ENCODE measurements at regions not wholly inside any gene's neighbourhood (a gene's known extent, or its start where the extent isn't known, plus 50 kb on each side); places are given as distances from the start of the nearest gene placed in this dataset.

- TF ChIP-seq CTCF (optimal IDR thresholded peaks at IDR 0.05 in 1 of 3, IDR thresholded peaks at IDR 0.05 in 1 of 3, conservative IDR thresholded peaks at IDR 0.05 in 1 of 3; ENCODE audit: extremely low read depth in 1 of 3, insufficient read depth in 2 of 3, low read length in 3 of 3): no peak
- TF ChIP-seq EZH2 (IDR thresholded peaks at IDR 0.05; ENCODE audit: low read length): no peak
Observed at GRCh38 chr2:48059975-48060374, 153.7 kb upstream of the FBXO11 start.
